LHCN-M2 (cell line): ENCODE measurements at regions not wholly inside any gene's neighbourhood (a gene's known extent, or its start where the extent isn't known, plus 50 kb on each side); places are given as distances from the start of the nearest gene placed in this dataset.

Experiments used
- DNase-seq: peaks from one replicate; pipeline ENCODE4 v3.0.0-alpha.2; 2012; ENCODE audit warnings: low read depth

GRCh38 chrX:122666601-122667000 lies 517.5 kb upstream of the GRIA3 start:
- no peak for DNase-seq

- no peak for DNase-seq
These were observed 516.4 kb upstream of the GRIA3 start for GRCh38 chrX:122667667-122668066.

GRCh38 chrX:122703762-122704161 lies 480.3 kb upstream of the GRIA3 start:
- no peak for DNase-seq

GRCh38 chrX:122739770-122740169 lies 444.3 kb upstream of the GRIA3 start:
- DNase-seq = no peak

- DNase-seq = no peak
These were observed 413.5 kb upstream of the GRIA3 start for GRCh38 chrX:122770581-122770980.

- DNase-seq = no peak
These were observed 412.1 kb upstream of the GRIA3 start for GRCh38 chrX:122771933-122772332.

GRCh38 chrX:122777766-122778165 lies 406.3 kb upstream of the GRIA3 start:
- DNase-seq = no peak

GRCh38 chrX:122783918-122784317 lies 400.2 kb upstream of the GRIA3 start:
- no peak for DNase-seq

- no peak for DNase-seq
These were observed 396.8 kb upstream of the GRIA3 start for GRCh38 chrX:122787231-122787630.

- no peak for DNase-seq
These were observed 395.9 kb upstream of the GRIA3 start for GRCh38 chrX:122788216-122788615.

GRCh38 chrX:122790376-122791095 lies 393.5 kb upstream of the GRIA3 start:
- no peak for DNase-seq

- DNase-seq = no peak
These were observed 370.2 kb upstream of the GRIA3 start for GRCh38 chrX:122813876-122814275.

GRCh38 chrX:122816288-122816687 lies 367.8 kb upstream of the GRIA3 start:
- DNase-seq = no peak

- DNase-seq = no peak
These were observed 366.6 kb upstream of the GRIA3 start for GRCh38 chrX:122817321-122817955.

GRCh38 chrX:122818068-122818467 lies 366.0 kb upstream of the GRIA3 start:
- no peak for DNase-seq

GRCh38 chrX:122833230-122833629 lies 350.8 kb upstream of the GRIA3 start:
- no peak for DNase-seq

- no peak for DNase-seq
These were observed 348.2 kb upstream of the GRIA3 start for GRCh38 chrX:122835886-122836285.

GRCh38 chrX:122850326-122850725 lies 333.8 kb upstream of the GRIA3 start:
- DNase-seq = no peak

- DNase-seq = no peak
These were observed 327.9 kb upstream of the GRIA3 start for GRCh38 chrX:122856205-122856604.

- DNase-seq = no peak
These were observed 326.3 kb upstream of the GRIA3 start for GRCh38 chrX:122857734-122858133.

GRCh38 chrX:122863067-122863466 lies 321.0 kb upstream of the GRIA3 start:
- no peak for DNase-seq

GRCh38 chrX:122866532-122866931 lies 317.5 kb upstream of the GRIA3 start:
- no peak for DNase-seq

GRCh38 chrX:122868631-122869030 lies 315.4 kb upstream of the GRIA3 start:
- DNase-seq = no peak

GRCh38 chrX:122869171-122869570 lies 314.9 kb upstream of the GRIA3 start:
- DNase-seq = no peak
